ENCODE measurements at regions not wholly inside any gene's neighbourhood (a gene's known extent, or its start where the extent isn't known, plus 50 kb on each side); places are given as distances from the start of the nearest gene placed in this dataset.

GRCh38 chr13:40186626-40187323 is 479.7 kb downstream of the FOXO1 start (continued):
- no peak for TF ChIP-seq PRDM2 (tag by site-specific recombination; IDR thresholded peaks at IDR 0.05; ENCODE audit: borderline replicate concordance)

GRCh38 chr13:40187324-40187795 is 479.1 kb downstream of the FOXO1 start:
- no peak overlapping the region for H3K27ac ChIP-seq (ENCODE audit: extremely low read depth, low read depth, low read length)
- no peaks in the 10 kb centered on the region for H3K36me3 ChIP-seq (ENCODE audit: control insufficient read depth in 2 of 2, insufficient read depth in 1 of 2, low read length in 2 of 2)
- no peaks in the 10 kb centered on the region for H3K9me3 ChIP-seq (ENCODE audit: control insufficient read depth, insufficient read depth, low read depth, low read length)
- CTCF ChIA-PET, result no interaction called here
- POLR2A ChIA-PET, result no interaction called here
- TF ChIP-seq ZBTB11 (tag by site-specific recombination; conservative IDR thresholded peaks at IDR 0.05; ENCODE audit: low read depth), result no peak
- TF ChIP-seq ZIC2 (tag by site-specific recombination; IDR thresholded peaks at IDR 0.05), result peak; percentile 71
- TF ChIP-seq ZNF549 (tag by site-specific recombination; IDR thresholded peaks at IDR 0.05), result no peak
- no peak for TF ChIP-seq ZNF202 (tag by site-specific recombination; IDR thresholded peaks at IDR 0.05; ENCODE audit: borderline replicate concordance)
- no peak overlapping the region for H3K4me3 ChIP-seq (ENCODE audit: low read depth, low read length)
- H3K4me1 ChIP-seq (ENCODE audit: control insufficient read depth, insufficient read depth, low read length), result no peaks in the 10 kb centered on the region

GRCh38 chr13:40187841-40188591 is 478.4 kb downstream of the FOXO1 start:
- POLR2A ChIA-PET, result no interaction called here
- Histone ChIP-seq H3K27ac (ENCODE audit: extremely low read depth, low read depth, low read length) (no peak overlapping the region), H3K4me3 (ENCODE audit: low read depth, low read length) (no peak overlapping the region), H3K4me1 (ENCODE audit: control insufficient read depth, insufficient read depth, low read length) (no peaks in the 10 kb centered on the region), H3K36me3 (ENCODE audit: control insufficient read depth in 2 of 2, insufficient read depth in 1 of 2, low read length in 2 of 2) (no peaks in the 10 kb centered on the region), H3K9me3 (ENCODE audit: control insufficient read depth, insufficient read depth, low read depth, low read length) (no peaks in the 10 kb centered on the region)
- CTCF ChIA-PET, result no interaction called here
- TF ChIP-seq ZNF747 (tag by site-specific recombination; IDR thresholded peaks at IDR 0.05), result no peak
- peak; percentile 74 for TF ChIP-seq ZFHX2 (tag by site-specific recombination; conservative IDR thresholded peaks at IDR 0.05)
- TF ChIP-seq ZIC2 (tag by site-specific recombination; IDR thresholded peaks at IDR 0.05), result peak; percentile 24; the same call in 1 of the 2 replicates
- TF ChIP-seq GLI4 (tag by site-specific recombination; IDR thresholded peaks at IDR 0.05), result no peak
- TF ChIP-seq EGR2 (tag by site-specific recombination; IDR thresholded peaks at IDR 0.05; ENCODE audit: low read depth), result peak; percentile 73
- TF ChIP-seq SCRT2 (tag by site-specific recombination; IDR thresholded peaks at IDR 0.05), result no peak
- no peak for TF ChIP-seq GLI2 (tag by site-specific recombination; IDR thresholded peaks at IDR 0.05; ENCODE audit: borderline replicate concordance, low read depth)
- no peak for TF ChIP-seq ZNF280C (tag by site-specific recombination; IDR thresholded peaks at IDR 0.05)
- no peak for TF ChIP-seq ZBTB10 (tag by site-specific recombination; IDR thresholded peaks at IDR 0.05)
- no peak for TF ChIP-seq PRDM1 (tag by site-specific recombination; IDR thresholded peaks at IDR 0.05)
